ENCODE measurements at regions not wholly inside any gene's neighbourhood (a gene's known extent, or its start where the extent isn't known, plus 50 kb on each side); places are given as distances from the start of the nearest gene placed in this dataset.

GRCh38 chr5:53161876-53162275 lies 52.3 kb upstream of the MOCS2 start:
- no peak for TF ChIP-seq CTCF (conservative IDR thresholded peaks at IDR 0.05; ENCODE audit: low read depth, low read length)
- TF ChIP-seq EZH2 (IDR thresholded peaks at IDR 0.05; ENCODE audit: borderline replicate concordance, low read depth, low read length, poor library complexity, severe bottlenecking): no peak
